H9 (cell line): ENCODE measurements at regions not wholly inside any gene's neighbourhood (a gene's known extent, or its start where the extent isn't known, plus 50 kb on each side); places are given as distances from the start of the nearest gene placed in this dataset.

Source experiments
- DNase-seq: peaks from one replicate; pipeline ENCODE4 v3.0.0-alpha.2; 2017
- H2AFZ ChIP-seq: one replicate; pipeline ENCODE4 v1.6.1; 2013; ENCODE audit warnings: mild to moderate bottlenecking, low read length, control low read depth, moderate library complexity
- H2AK5ac ChIP-seq: 2 replicates; pipeline ENCODE4 v1.6.1; 2013; ENCODE audit warnings: low read length, control low read depth, mixed read lengths; ENCODE audit not compliant: insufficient read length
- H2BK120ac ChIP-seq: one replicate; pipeline ENCODE4 v1.6.1; 2013; ENCODE audit warnings: low read depth, mild to moderate bottlenecking, low read length, control low read depth, inconsistent platforms; ENCODE audit not compliant: poor library complexity, severe bottlenecking
- H2BK12ac ChIP-seq: 2 replicates; pipeline ENCODE4 v1.6.1; 2013; ENCODE audit warnings: low read length, control low read depth, mixed read lengths, low read depth; ENCODE audit not compliant: insufficient read length
- H2BK15ac ChIP-seq: 2 replicates; pipeline ENCODE4 v1.6.1; 2013; ENCODE audit warnings: low read depth, low read length, control low read depth
- H2BK20ac ChIP-seq: one replicate; pipeline ENCODE4 v1.6.1; 2013; ENCODE audit warnings: low read depth, mild to moderate bottlenecking, low read length, control low read depth, inconsistent platforms; ENCODE audit not compliant: poor library complexity, severe bottlenecking
- H2BK5ac ChIP-seq: 2 replicates; pipeline ENCODE4 v1.6.1; 2013; ENCODE audit warnings: low read length, control low read depth, mixed read lengths; ENCODE audit not compliant: insufficient read length
- H3K14ac ChIP-seq: 2 replicates; pipeline ENCODE4 v1.6.1; 2013; ENCODE audit warnings: low read length, control low read depth; ENCODE audit not compliant: insufficient read depth
- H3K18ac ChIP-seq: 2 replicates; pipeline ENCODE4 v1.6.1; 2013; ENCODE audit warnings: low read depth, mild to moderate bottlenecking, mixed read lengths, low read length, control low read depth; ENCODE audit not compliant: insufficient read length
- H3K23ac ChIP-seq: 2 replicates; pipeline ENCODE4 v1.6.1; 2013; ENCODE audit warnings: low read length, control low read depth, mixed read lengths, low read depth; ENCODE audit not compliant: insufficient read length
- H3K23me2 ChIP-seq: 2 replicates; pipeline ENCODE4 v1.6.1; 2013; ENCODE audit warnings: low read depth, mild to moderate bottlenecking, mixed read lengths, low read length, control low read depth; ENCODE audit not compliant: insufficient read length, poor library complexity, severe bottlenecking
- H3K27ac ChIP-seq: 2 replicates; pipeline ENCODE4 v1.5.1; 2013; ENCODE audit warnings: low read length, control low read depth, mixed read lengths, low read depth; ENCODE audit not compliant: insufficient read length
- H3K27me3 ChIP-seq: 2 replicates; pipeline ENCODE4 v1.6.1; 2013; ENCODE audit warnings: low read length, control low read depth, inconsistent platforms; ENCODE audit not compliant: insufficient read depth
- H3K4ac ChIP-seq: 2 replicates; pipeline ENCODE4 v1.6.1; 2013; ENCODE audit warnings: low read depth, mild to moderate bottlenecking, control low read depth, inconsistent platforms, low read length, moderate library complexity
- H3K4me1 ChIP-seq: 2 replicates; pipeline ENCODE4 v1.6.1; 2013; ENCODE audit warnings: low read length, control low read depth, inconsistent platforms; ENCODE audit not compliant: insufficient read depth
- H3K4me2 ChIP-seq: 2 replicates; pipeline ENCODE4 v1.6.1; 2013; ENCODE audit warnings: low read length, control low read depth, mixed read lengths; ENCODE audit not compliant: insufficient read length, insufficient read depth
- H3K56ac ChIP-seq: 2 replicates; pipeline ENCODE4 v1.6.1; 2013; ENCODE audit warnings: low read depth, mild to moderate bottlenecking, mixed read lengths, low read length, control low read depth; ENCODE audit not compliant: insufficient read length
- H3K79me1 ChIP-seq: 2 replicates; pipeline ENCODE4 v1.6.1; 2013; ENCODE audit warnings: low read depth, mild to moderate bottlenecking, moderate library complexity, low read length, control low read depth, inconsistent platforms; ENCODE audit not compliant: insufficient read depth, poor library complexity, severe bottlenecking
- H3K79me2 ChIP-seq: 2 replicates; pipeline ENCODE4 v1.6.1; 2013; ENCODE audit warnings: low read length, control low read depth, inconsistent platforms; ENCODE audit not compliant: insufficient read depth
- H3K9ac ChIP-seq: 2 replicates; pipeline ENCODE4 v1.6.1; 2013; ENCODE audit warnings: low read length, control low read depth, mixed read lengths; ENCODE audit not compliant: insufficient read length; ENCODE audit errors: extremely low read depth
- H3K9me3 ChIP-seq: one replicate; pipeline ENCODE4 v1.6.1; 2013; ENCODE audit warnings: low read depth, low read length, inconsistent platforms; ENCODE audit not compliant: control insufficient read depth
- H3T11ph ChIP-seq: one replicate; pipeline ENCODE4 v1.6.1; 2013; ENCODE audit warnings: mild to moderate bottlenecking, low read length, control low read depth, inconsistent platforms
- H4K20me1 ChIP-seq: one replicate; pipeline ENCODE4 v1.6.1; 2013; ENCODE audit not compliant: control insufficient read depth, insufficient read length, insufficient read depth
- H4K5ac ChIP-seq: 2 replicates; pipeline ENCODE4 v1.6.1; 2013; ENCODE audit warnings: low read depth, mild to moderate bottlenecking, mixed read lengths, low read length, control low read depth; ENCODE audit not compliant: insufficient read length
- H4K8ac ChIP-seq: replicated peaks from 2 replicates; pipeline ENCODE4 v1.6.1; 2013; ENCODE audit warnings: low read length, control low read depth, mixed read lengths, low read depth; ENCODE audit not compliant: insufficient read length
- H4K91ac ChIP-seq: 2 replicates; pipeline ENCODE4 v1.6.1; 2013; ENCODE audit warnings: low read depth, mild to moderate bottlenecking, moderate library complexity, mixed read lengths, low read length, control low read depth; ENCODE audit not compliant: insufficient read length
- H3K27ac Mint-ChIP-seq, 3 experiments: 2 replicates in 2 of 3; 3 replicates in 1 of 3; pipeline ENCODE4 v1.8.0; 2020 to 2021; ENCODE audit warnings: mixed read lengths in 3 of 3, mild to moderate bottlenecking in 1 of 3, moderate library complexity in 1 of 3
- H3K27me3 Mint-ChIP-seq: 2 replicates; pipeline ENCODE4 v1.8.0; 2021; ENCODE audit warnings: low read depth, mild to moderate bottlenecking, moderate library complexity, mixed read lengths
- H3K36me3 Mint-ChIP-seq, 3 experiments: 2 replicates in 2 of 3; 3 replicates in 1 of 3; pipeline ENCODE4 v1.8.0; 2020 to 2021; ENCODE audit warnings: low read depth in 3 of 3, mixed read lengths in 3 of 3; ENCODE audit not compliant: insufficient read depth in 1 of 3
- H3K4me1 Mint-ChIP-seq, 2 experiments: 2 replicates each; pipeline ENCODE4 v1.8.0; 2020; ENCODE audit warnings: mixed read lengths in 2 of 2
- H3K4me3 Mint-ChIP-seq, 2 experiments: 2 replicates in 1 of 2; 3 replicates in 1 of 2; pipeline ENCODE4 v1.8.0; 2020 to 2021; ENCODE audit warnings: mild to moderate bottlenecking in 2 of 2, mixed read lengths in 2 of 2, moderate library complexity in 1 of 2
- H3K9me3 Mint-ChIP-seq, 2 experiments: 2 replicates in 1 of 2; 3 replicates in 1 of 2; pipeline ENCODE4 v1.8.0; 2020; ENCODE audit warnings: mild to moderate bottlenecking in 2 of 2, mixed read lengths in 2 of 2, moderate library complexity in 1 of 2
- WGBS: extraction: QIAGEN DNeasy Blood & Tissue Kit; methylation state at CpG from one replicate; pipeline ENCODE4 v1.1.7; 2013; ENCODE audit warnings: missing lambda C conversion rate, low lambda C conversion rate, mixed read lengths; ENCODE audit not compliant: insufficient read length; ENCODE audit errors: extremely low coverage; 5-methylcytosine and 5-hydroxymethylcytosine counted together
- TF ChIP-seq, protein P1 (sequence below): fragments of 200-600 bp; sonication (generic); conservative IDR thresholded peaks from 3 replicates; pipeline ENCODE4 v1.8.0; 2021; ENCODE audit warnings: antibody characterized with exemption, mild to moderate bottlenecking

DNA sequence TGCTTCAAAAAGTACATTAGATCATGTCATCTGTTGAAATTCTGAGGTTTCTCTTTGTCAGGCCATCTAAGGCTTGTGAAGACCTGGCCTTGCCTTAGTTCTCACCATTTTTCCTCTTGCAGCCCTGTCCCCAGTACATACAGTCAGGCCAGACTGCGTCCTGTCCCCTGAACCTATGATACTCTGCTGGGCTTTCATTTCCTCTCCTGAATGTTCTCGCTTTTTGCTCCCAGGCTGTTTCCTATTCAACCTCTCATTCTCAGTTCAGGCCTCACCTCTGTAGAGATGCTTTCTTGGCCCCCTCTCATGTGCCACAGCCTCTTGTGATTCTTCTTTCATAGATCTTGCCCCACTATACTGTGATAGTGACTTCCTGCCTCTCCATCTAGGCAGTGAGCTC, 648.8 kb upstream of the KCNMB2 start:
- no peak overlapping the region for H3T11ph ChIP-seq
- no peak overlapping the region for H2AK5ac ChIP-seq
- no peaks in the 10 kb centered on the region for H3K23me2 ChIP-seq
- no peak overlapping the region for H3K23ac ChIP-seq
- no peak overlapping the region for H3K18ac ChIP-seq
- no peak overlapping the region for H3K4me3 Mint-ChIP-seq
- no peak overlapping the region for H3K14ac ChIP-seq
- no peak overlapping the region for H2AFZ ChIP-seq
- no peak overlapping the region for H4K91ac ChIP-seq
- H3K9ac ChIP-seq, result no peak overlapping the region
- H2BK120ac ChIP-seq, result no peak overlapping the region
- no peak overlapping the region for H4K8ac ChIP-seq
- H3K36me3 Mint-ChIP-seq, result peaks cover 0 to 10% (median 2%) of the 10 kb centered on the region in 3 experiments; a peak in 4 of 7 replicates
- H3K27me3 Mint-ChIP-seq, result no peaks in the 10 kb centered on the region
- H3K9me3 Mint-ChIP-seq, result peaks cover 4 to 6% of the 10 kb centered on the region in 2 experiments; a peak in 2 of 5 replicates
- no peak overlapping the region for H3K4ac ChIP-seq
- H2BK12ac ChIP-seq, result no peak overlapping the region
- H3K4me2 ChIP-seq, result no peak overlapping the region
- WGBS, result no CpG with 5 or more reads among the region's 2 CpGs
- H3K27ac Mint-ChIP-seq, result peak overlapping the region in 1 of 3 experiments; percentile 75; a peak in 1 of 7 replicates
- no peak for DNase-seq
- H3K4me1 ChIP-seq, result no peaks in the 10 kb centered on the region
- TF ChIP-seq, protein P1, sequence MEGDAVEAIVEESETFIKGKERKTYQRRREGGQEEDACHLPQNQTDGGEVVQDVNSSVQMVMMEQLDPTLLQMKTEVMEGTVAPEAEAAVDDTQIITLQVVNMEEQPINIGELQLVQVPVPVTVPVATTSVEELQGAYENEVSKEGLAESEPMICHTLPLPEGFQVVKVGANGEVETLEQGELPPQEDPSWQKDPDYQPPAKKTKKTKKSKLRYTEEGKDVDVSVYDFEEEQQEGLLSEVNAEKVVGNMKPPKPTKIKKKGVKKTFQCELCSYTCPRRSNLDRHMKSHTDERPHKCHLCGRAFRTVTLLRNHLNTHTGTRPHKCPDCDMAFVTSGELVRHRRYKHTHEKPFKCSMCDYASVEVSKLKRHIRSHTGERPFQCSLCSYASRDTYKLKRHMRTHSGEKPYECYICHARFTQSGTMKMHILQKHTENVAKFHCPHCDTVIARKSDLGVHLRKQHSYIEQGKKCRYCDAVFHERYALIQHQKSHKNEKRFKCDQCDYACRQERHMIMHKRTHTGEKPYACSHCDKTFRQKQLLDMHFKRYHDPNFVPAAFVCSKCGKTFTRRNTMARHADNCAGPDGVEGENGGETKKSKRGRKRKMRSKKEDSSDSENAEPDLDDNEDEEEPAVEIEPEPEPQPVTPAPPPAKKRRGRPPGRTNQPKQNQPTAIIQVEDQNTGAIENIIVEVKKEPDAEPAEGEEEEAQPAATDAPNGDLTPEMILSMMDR, result no peak
- H3K9me3 ChIP-seq, result no peaks in the 10 kb centered on the region
- H3K27me3 ChIP-seq, result no peaks in the 10 kb centered on the region
- no peak overlapping the region for H4K5ac ChIP-seq
- H2BK20ac ChIP-seq, result no peak overlapping the region
- no peak overlapping the region for H2BK5ac ChIP-seq
- H3K79me2 ChIP-seq, result no peaks in the 10 kb centered on the region
- H4K20me1 ChIP-seq, result no peaks in the 10 kb centered on the region
- no peak overlapping the region for H3K27ac ChIP-seq
- no peak overlapping the region for H2BK15ac ChIP-seq
- H3K4me1 Mint-ChIP-seq, result no peaks in the 10 kb centered on the region
- no peak overlapping the region for H3K56ac ChIP-seq
- no peaks in the 10 kb centered on the region for H3K79me1 ChIP-seq
